AG04450 (cell line): ENCODE measurements at regions not wholly inside any gene's neighbourhood (a gene's known extent, or its start where the extent isn't known, plus 50 kb on each side); places are given as distances from the start of the nearest gene placed in this dataset.

Experiments
- CTCF ChIA-PET: fragments of 300-600, 350-600 bp; formaldehyde crosslinking; extraction: SDS; loops from one replicate; lab custom pipeline; 2022; ENCODE audit warnings: antibody characterized with exemption, inconsistent platforms; lab: Charles Lee
- POLR2A ChIA-PET: fragments of 350-600 bp; formaldehyde crosslinking; extraction: SDS; loops from one replicate; lab custom pipeline; 2021; ENCODE audit warnings: antibody characterized with exemption, inconsistent platforms; lab: Yijun Ruan, JAX
- DNase-seq: peaks from one replicate; pipeline ENCODE4 v3.0.0-alpha.2; 2011; ENCODE audit warnings: low read depth, low spot score
- H3K27ac ChIP-seq: one replicate; pipeline ENCODE4 v1.5.1; 2012; ENCODE audit warnings: low read depth, low read length, control low read depth
- H3K27me3 ChIP-seq: one replicate; pipeline ENCODE4 v1.6.0; 2012; ENCODE audit warnings: low read length; ENCODE audit not compliant: control insufficient read depth, insufficient read depth
- H3K4me3 ChIP-seq: 2 replicates; pipeline ENCODE4 v1.5.1; 2011; ENCODE audit warnings: mild to moderate bottlenecking, low read depth, low read length, control low read depth
- H3K9me3 ChIP-seq: 2 replicates; pipeline ENCODE4 v1.5.1; 2012; ENCODE audit warnings: low read length; ENCODE audit not compliant: control insufficient read depth, insufficient read depth
- TF ChIP-seq, protein P1 (sequence below): IDR thresholded peaks from 2 replicates; pipeline ENCODE4 v1.5.1; 2011; ENCODE audit warnings: low read depth, low read length, control low read depth, inconsistent platforms

DNA sequence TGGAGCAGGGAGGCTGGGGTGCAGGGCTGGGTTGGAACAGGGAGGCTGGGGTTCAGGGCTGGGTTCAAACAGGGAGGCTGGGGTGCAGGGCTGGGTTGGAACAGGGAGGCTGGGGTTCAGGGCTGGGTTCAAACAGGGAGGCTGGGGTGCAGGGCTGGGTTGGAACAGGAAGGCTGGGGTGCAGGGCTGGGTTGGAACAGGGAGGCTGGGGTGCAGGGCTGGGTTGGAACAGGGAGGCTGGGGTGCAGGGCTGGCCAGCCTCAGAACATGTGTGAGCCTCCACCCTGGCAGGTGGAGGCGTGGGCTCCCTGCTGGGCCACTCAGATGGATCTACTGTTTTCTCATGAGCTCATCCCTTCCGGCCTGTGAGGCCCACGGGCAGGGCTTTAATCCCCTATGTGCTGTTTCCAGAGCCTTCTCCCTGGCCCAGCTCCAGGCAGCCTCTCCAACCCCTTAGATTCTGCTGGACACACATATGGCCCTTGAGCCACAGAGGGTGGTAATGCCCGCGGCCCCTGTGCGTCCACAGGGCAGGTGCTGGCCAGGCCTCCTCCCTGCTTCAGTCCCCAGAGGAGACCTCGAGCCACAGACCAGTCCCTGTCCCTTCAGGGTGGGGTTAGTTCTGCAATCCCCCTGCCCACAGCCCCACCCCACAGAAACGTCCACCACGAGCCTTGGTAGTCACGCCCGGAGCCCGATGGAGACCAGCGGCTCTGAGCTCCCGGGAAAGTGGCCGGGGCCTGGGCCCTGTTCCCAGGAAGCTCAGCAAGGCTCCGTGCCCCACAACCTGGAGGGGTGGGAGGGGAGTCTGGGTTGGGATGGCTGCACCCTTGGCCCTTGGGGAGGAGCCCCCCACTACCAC lies 197.9 kb downstream of the BRD1 start:
- no peaks in the 10 kb centered on the region for H3K27me3 ChIP-seq
- no peak for DNase-seq
- TF ChIP-seq, protein P1, sequence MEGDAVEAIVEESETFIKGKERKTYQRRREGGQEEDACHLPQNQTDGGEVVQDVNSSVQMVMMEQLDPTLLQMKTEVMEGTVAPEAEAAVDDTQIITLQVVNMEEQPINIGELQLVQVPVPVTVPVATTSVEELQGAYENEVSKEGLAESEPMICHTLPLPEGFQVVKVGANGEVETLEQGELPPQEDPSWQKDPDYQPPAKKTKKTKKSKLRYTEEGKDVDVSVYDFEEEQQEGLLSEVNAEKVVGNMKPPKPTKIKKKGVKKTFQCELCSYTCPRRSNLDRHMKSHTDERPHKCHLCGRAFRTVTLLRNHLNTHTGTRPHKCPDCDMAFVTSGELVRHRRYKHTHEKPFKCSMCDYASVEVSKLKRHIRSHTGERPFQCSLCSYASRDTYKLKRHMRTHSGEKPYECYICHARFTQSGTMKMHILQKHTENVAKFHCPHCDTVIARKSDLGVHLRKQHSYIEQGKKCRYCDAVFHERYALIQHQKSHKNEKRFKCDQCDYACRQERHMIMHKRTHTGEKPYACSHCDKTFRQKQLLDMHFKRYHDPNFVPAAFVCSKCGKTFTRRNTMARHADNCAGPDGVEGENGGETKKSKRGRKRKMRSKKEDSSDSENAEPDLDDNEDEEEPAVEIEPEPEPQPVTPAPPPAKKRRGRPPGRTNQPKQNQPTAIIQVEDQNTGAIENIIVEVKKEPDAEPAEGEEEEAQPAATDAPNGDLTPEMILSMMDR = no peak
- POLR2A ChIA-PET = interaction anchor here (0.8 kb wide), 1 partner anchor 67 kb away, joined by 5 read pairs; no protein-coding TSS in a partner anchor
- no peak overlapping the region for H3K27ac ChIP-seq
- no peak overlapping the region for H3K4me3 ChIP-seq
- CTCF ChIA-PET = no interaction called here
- H3K9me3 ChIP-seq = peaks cover 73% of the 10 kb centered on the region

DNA sequence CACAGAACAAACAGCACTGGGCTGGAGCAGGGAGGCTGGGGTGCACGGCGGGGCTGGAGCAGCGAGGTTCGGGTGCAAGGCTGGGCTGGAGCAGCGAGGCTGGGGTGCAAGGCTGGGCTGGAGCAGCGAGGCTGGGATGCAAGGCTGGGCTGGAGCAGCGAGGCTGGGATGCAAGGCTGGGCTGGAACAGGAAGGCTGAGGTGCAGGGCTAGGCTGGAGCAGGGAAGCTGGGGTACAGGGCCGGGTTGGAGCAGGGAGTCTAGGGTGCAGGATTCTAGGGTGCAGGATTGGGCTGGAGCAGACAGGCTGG lies 198.5 kb downstream of the BRD1 start:
- Histone ChIP-seq H3K27ac (no peak overlapping the region), H3K27me3 (no peaks in the 10 kb centered on the region), H3K4me3 (no peak overlapping the region), H3K9me3 (peaks cover 74% of the 10 kb centered on the region)
- ChIA-PET POLR2A (no interaction called here), CTCF (no interaction called here)
- DNase-seq = no peak
- TF ChIP-seq, protein P1 = no peak

DNA sequence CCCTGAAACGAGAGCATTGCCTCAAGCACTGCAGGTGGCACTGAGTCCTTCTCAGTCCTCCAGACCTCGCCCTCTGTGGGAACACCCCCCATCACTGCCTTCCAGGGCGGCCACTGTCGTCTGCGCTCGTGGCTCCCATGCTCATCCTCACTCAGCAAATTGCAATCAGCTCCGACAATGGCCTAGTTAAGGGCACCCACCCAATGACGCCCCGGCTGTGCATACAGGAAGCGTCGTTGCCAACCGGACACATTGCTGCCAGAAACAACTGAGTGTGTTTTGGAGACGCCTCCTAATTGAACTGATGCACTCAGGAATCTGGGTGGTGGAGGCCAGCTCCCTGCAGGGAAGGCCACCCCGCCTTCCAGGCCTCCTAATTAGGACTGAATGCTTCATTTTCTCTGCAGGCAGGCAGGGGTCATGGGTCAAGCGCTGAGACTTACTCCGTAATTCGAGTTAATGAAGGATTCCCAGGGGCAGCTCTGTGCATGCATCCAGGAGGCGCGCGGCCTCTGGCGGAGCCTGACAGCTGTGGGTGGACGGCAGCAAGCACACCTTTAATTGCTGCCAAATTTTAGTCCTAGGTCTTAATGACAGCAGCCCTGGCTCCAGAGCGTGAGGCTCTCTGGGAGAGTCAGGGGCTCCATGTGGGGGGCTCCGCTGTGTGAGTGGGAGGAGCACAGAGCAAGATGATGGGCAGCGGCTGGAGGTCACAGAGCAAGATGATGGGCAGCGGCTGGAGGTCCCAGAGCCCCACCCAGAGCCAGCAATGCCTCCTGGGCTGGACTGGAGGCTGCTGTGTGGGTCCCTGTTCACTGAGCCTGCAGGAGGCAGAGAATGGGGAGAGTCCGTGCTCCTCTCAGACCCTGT lies 199.0 kb downstream of the BRD1 start:
- POLR2A ChIA-PET = no interaction called here
- DNase-seq = no peak
- TF ChIP-seq, protein P1 = no peak
- Histone ChIP-seq H3K9me3 (peaks cover 77% of the 10 kb centered on the region), H3K27me3 (no peaks in the 10 kb centered on the region), H3K4me3 (no peak overlapping the region), H3K27ac (no peak overlapping the region)
- CTCF ChIA-PET = no interaction called here

DNA sequence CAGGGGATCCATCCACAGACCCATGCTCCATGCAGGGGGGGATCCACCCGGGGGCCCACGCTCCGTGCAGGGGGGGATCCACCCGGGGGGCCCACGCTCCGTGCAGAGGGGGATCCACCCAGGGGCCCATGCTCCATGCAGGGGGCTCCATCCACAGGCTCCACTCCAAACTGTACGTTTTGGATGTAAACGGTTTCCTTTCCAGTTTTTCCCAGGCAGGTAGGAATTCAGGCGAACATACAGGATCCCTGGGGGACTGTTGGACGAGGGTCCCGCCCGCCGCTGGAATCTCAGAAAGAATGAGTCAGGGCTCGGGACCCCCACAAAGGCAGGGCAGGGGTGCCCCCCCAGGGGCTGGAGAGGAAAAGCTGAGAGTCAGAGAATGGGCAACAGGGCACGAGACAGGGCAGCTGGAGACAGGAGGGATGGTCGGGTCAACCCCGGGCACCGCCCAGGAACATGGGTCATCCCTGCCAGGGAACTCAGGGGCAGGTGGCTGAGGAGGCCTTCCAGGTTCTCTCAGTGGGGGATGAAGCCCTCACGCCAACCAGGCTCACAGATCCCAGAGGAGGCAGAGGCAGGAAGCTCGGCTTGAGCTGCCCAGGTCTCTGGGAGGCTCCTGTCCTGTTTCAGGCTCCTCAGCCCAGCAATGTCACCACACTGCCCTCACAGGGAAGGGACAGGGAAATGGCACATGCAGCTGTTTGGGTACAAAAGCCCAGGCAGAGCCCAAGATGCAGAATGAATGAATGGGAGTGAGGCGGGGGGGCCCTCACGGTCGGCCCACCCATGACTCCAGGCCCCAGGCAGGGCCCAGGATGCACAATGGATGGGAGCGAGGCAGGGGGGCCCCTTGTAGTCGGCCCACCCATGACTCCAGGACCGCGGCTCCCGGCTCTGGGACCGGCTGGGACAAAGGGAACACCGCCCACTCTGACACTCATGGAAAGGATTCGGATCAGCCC lies 200.2 kb downstream of the BRD1 start:
- CTCF ChIA-PET = no interaction called here
- TF ChIP-seq, protein P1 = no peak
- H3K27me3 ChIP-seq = no peaks in the 10 kb centered on the region
- DNase-seq = no peak
- H3K27ac ChIP-seq = no peak overlapping the region
- POLR2A ChIA-PET = no interaction called here
- peaks cover 87% of the 10 kb centered on the region for H3K9me3 ChIP-seq
- no peak overlapping the region for H3K4me3 ChIP-seq
